ENCODE measurements at regions not wholly inside any gene's neighbourhood (a gene's known extent, or its start where the extent isn't known, plus 50 kb on each side); places are given as distances from the start of the nearest gene placed in this dataset.
"Not testable (repeated sequence)": the region's sequence is repeated elsewhere in the genome, so short reads cannot be mapped to it uniquely, and the experiment has no call there.

DNA sequence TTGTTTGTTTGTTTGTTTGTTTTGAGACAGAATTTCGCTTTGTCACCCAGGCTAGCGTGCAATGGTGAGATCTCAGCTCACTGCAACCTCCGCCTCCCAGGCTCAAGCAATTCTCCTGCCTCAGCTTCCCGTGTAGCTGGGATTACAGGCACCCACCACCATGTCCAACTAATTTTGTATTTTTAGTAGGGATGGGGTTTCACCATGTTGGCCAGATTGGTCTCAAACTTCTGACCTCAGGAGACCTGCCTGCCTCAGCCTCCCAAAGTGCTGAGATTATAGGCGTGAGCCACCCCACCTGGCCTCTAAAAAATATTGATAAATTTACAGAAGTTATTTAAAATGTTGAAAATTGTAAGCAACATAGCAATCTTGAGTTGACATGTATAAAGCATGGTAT is 57.1 kb upstream of the LOC128125822 start:
- DNase-seq (ENCODE audit: low spot score): not testable (repeated sequence)

DNA sequence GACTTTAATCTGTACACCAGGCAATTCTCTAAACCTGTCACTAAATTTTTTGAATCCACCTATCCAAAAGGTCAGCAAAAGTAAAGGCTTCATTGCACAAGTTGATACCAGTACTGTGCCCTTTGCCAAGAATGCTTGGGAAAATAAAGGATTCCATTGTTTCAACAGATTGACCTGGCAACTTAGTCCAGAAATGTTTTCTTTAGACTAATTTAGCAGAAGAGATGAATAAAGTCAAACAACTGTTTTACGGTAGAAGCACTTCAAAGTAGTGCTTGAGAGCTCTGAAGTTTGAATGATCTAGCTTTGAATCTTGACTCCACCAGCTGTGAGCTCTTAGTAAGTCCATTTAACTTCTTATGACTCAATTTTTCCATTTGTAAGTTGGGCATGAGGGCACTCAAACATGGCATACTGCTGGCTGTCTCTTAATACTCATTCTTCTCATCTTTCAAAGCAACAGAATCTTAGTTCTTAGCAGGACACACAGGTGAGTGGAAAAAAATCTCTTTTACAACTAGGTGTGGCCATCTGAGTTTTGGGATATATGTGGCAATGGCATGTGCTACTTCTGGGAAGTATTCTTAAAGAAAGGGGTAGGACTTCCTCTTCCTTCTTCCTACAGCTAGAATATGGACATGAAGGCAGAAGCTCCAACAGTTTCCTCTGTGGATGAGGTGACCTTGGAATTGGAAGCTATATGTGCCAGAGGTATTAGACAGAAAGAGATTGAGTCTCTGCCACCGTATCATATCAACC is 55.9 kb upstream of the LOC128125822 start:
- in situ Hi-C loops (cut with HindIII; ENCODE audit: low sequenced_read_pairs): no loop called here
- DNase-seq (ENCODE audit: low spot score): no peak

More for the DNA sequence above, 57.1 kb upstream of the LOC128125822 start:
- in situ Hi-C loops (cut with HindIII; ENCODE audit: low sequenced_read_pairs): not testable (repeated sequence)

DNA sequence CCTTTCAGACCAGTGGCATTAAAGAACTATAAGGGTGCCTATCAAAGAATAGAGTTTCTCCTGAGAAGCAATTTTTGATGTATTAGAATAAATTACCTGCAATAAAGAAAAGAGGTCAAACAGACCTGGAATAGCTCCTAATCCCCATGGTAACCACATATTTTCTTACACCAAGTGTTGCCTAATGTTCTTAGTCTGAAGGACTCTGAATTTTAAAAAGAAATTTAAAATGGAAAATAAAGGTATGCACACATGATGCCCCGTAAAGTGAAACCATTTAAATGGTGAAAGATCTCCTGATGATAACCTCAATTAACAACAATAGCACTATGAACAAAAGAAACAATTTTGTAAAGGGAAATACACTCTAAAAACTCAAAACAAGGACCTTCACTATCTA is 55.1 kb upstream of the LOC128125822 start:
- in situ Hi-C loops (cut with HindIII; ENCODE audit: low sequenced_read_pairs): no loop called here
- no peak for DNase-seq (ENCODE audit: low spot score)

DNA sequence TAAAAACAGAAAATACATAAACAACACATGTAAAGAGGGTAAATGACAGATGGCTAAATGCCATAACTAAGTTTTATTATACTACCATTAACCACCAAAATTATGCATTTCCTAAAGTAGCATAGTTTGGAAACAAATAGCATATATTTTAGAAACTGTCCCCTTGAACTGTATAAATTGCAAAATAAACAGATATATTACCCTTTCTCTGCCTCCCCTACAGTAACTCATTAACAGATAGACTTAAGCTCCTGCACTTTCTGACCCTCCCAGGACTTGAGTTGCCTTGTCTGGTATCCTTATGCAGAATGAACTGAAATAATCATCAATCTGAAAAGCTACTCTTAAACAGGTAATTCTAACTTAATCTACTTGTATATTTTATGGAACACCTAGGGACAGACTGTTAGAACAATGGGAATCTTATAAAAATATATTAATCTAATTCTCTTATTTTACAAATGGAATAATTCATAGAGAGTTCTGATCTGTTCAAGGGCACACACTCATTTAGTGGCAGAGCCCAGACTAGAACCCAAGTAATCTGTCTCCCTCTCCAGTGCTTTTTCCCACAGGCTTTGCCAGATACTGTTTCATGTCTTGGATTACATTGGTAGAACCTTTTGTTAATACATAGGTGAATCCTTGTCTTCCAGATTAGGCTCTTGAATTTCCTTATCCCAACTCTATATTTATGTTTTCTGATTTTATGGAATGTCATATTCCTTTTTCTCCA is 50.6 kb upstream of the LOC128125822 start:
- in situ Hi-C loops (cut with HindIII; ENCODE audit: low sequenced_read_pairs): no loop called here
- DNase-seq (ENCODE audit: low spot score): no peak

Data from G401 (cell line).